H9 (cell line): ENCODE measurements at regions not wholly inside any gene's neighbourhood (a gene's known extent, or its start where the extent isn't known, plus 50 kb on each side); places are given as distances from the start of the nearest gene placed in this dataset.

Experiments used
- DNase-seq: peaks from one replicate; pipeline ENCODE4 v3.0.0-alpha.2; 2017
- H2AFZ ChIP-seq: one replicate; pipeline ENCODE4 v1.6.1; 2013; ENCODE audit warnings: mild to moderate bottlenecking, low read length, control low read depth, moderate library complexity
- H2AK5ac ChIP-seq: 2 replicates; pipeline ENCODE4 v1.6.1; 2013; ENCODE audit warnings: low read length, control low read depth, mixed read lengths; ENCODE audit not compliant: insufficient read length
- H2BK120ac ChIP-seq: one replicate; pipeline ENCODE4 v1.6.1; 2013; ENCODE audit warnings: low read depth, mild to moderate bottlenecking, low read length, control low read depth, inconsistent platforms; ENCODE audit not compliant: poor library complexity, severe bottlenecking
- H2BK12ac ChIP-seq: 2 replicates; pipeline ENCODE4 v1.6.1; 2013; ENCODE audit warnings: low read length, control low read depth, mixed read lengths, low read depth; ENCODE audit not compliant: insufficient read length
- H2BK15ac ChIP-seq: 2 replicates; pipeline ENCODE4 v1.6.1; 2013; ENCODE audit warnings: low read depth, low read length, control low read depth
- H2BK20ac ChIP-seq: one replicate; pipeline ENCODE4 v1.6.1; 2013; ENCODE audit warnings: low read depth, mild to moderate bottlenecking, low read length, control low read depth, inconsistent platforms; ENCODE audit not compliant: poor library complexity, severe bottlenecking
- H2BK5ac ChIP-seq: 2 replicates; pipeline ENCODE4 v1.6.1; 2013; ENCODE audit warnings: low read length, control low read depth, mixed read lengths; ENCODE audit not compliant: insufficient read length
- H3K14ac ChIP-seq: 2 replicates; pipeline ENCODE4 v1.6.1; 2013; ENCODE audit warnings: low read length, control low read depth; ENCODE audit not compliant: insufficient read depth
- H3K18ac ChIP-seq: 2 replicates; pipeline ENCODE4 v1.6.1; 2013; ENCODE audit warnings: low read depth, mild to moderate bottlenecking, mixed read lengths, low read length, control low read depth; ENCODE audit not compliant: insufficient read length
- H3K23ac ChIP-seq: 2 replicates; pipeline ENCODE4 v1.6.1; 2013; ENCODE audit warnings: low read length, control low read depth, mixed read lengths, low read depth; ENCODE audit not compliant: insufficient read length
- H3K23me2 ChIP-seq: 2 replicates; pipeline ENCODE4 v1.6.1; 2013; ENCODE audit warnings: low read depth, mild to moderate bottlenecking, mixed read lengths, low read length, control low read depth; ENCODE audit not compliant: insufficient read length, poor library complexity, severe bottlenecking
- H3K27ac ChIP-seq: 2 replicates; pipeline ENCODE4 v1.5.1; 2013; ENCODE audit warnings: low read length, control low read depth, mixed read lengths, low read depth; ENCODE audit not compliant: insufficient read length
- H3K27me3 ChIP-seq: 2 replicates; pipeline ENCODE4 v1.6.1; 2013; ENCODE audit warnings: low read length, control low read depth, inconsistent platforms; ENCODE audit not compliant: insufficient read depth
- H3K4ac ChIP-seq: 2 replicates; pipeline ENCODE4 v1.6.1; 2013; ENCODE audit warnings: low read depth, mild to moderate bottlenecking, control low read depth, inconsistent platforms, low read length, moderate library complexity
- H3K4me1 ChIP-seq: 2 replicates; pipeline ENCODE4 v1.6.1; 2013; ENCODE audit warnings: low read length, control low read depth, inconsistent platforms; ENCODE audit not compliant: insufficient read depth
- H3K4me2 ChIP-seq: 2 replicates; pipeline ENCODE4 v1.6.1; 2013; ENCODE audit warnings: low read length, control low read depth, mixed read lengths; ENCODE audit not compliant: insufficient read length, insufficient read depth
- H3K56ac ChIP-seq: 2 replicates; pipeline ENCODE4 v1.6.1; 2013; ENCODE audit warnings: low read depth, mild to moderate bottlenecking, mixed read lengths, low read length, control low read depth; ENCODE audit not compliant: insufficient read length
- H3K79me1 ChIP-seq: 2 replicates; pipeline ENCODE4 v1.6.1; 2013; ENCODE audit warnings: low read depth, mild to moderate bottlenecking, moderate library complexity, low read length, control low read depth, inconsistent platforms; ENCODE audit not compliant: insufficient read depth, poor library complexity, severe bottlenecking
- H3K79me2 ChIP-seq: 2 replicates; pipeline ENCODE4 v1.6.1; 2013; ENCODE audit warnings: low read length, control low read depth, inconsistent platforms; ENCODE audit not compliant: insufficient read depth
- H3K9ac ChIP-seq: 2 replicates; pipeline ENCODE4 v1.6.1; 2013; ENCODE audit warnings: low read length, control low read depth, mixed read lengths; ENCODE audit not compliant: insufficient read length; ENCODE audit errors: extremely low read depth
- H3K9me3 ChIP-seq: one replicate; pipeline ENCODE4 v1.6.1; 2013; ENCODE audit warnings: low read depth, low read length, inconsistent platforms; ENCODE audit not compliant: control insufficient read depth
- H3T11ph ChIP-seq: one replicate; pipeline ENCODE4 v1.6.1; 2013; ENCODE audit warnings: mild to moderate bottlenecking, low read length, control low read depth, inconsistent platforms
- H4K20me1 ChIP-seq: one replicate; pipeline ENCODE4 v1.6.1; 2013; ENCODE audit not compliant: control insufficient read depth, insufficient read length, insufficient read depth
- H4K5ac ChIP-seq: 2 replicates; pipeline ENCODE4 v1.6.1; 2013; ENCODE audit warnings: low read depth, mild to moderate bottlenecking, mixed read lengths, low read length, control low read depth; ENCODE audit not compliant: insufficient read length
- H4K8ac ChIP-seq: replicated peaks from 2 replicates; pipeline ENCODE4 v1.6.1; 2013; ENCODE audit warnings: low read length, control low read depth, mixed read lengths, low read depth; ENCODE audit not compliant: insufficient read length
- H4K91ac ChIP-seq: 2 replicates; pipeline ENCODE4 v1.6.1; 2013; ENCODE audit warnings: low read depth, mild to moderate bottlenecking, moderate library complexity, mixed read lengths, low read length, control low read depth; ENCODE audit not compliant: insufficient read length
- H3K27ac Mint-ChIP-seq, 3 experiments: 2 replicates in 2 of 3; 3 replicates in 1 of 3; pipeline ENCODE4 v1.8.0; 2020 to 2021; ENCODE audit warnings: mixed read lengths in 3 of 3, mild to moderate bottlenecking in 1 of 3, moderate library complexity in 1 of 3
- H3K27me3 Mint-ChIP-seq: 2 replicates; pipeline ENCODE4 v1.8.0; 2021; ENCODE audit warnings: low read depth, mild to moderate bottlenecking, moderate library complexity, mixed read lengths
- H3K36me3 Mint-ChIP-seq, 3 experiments: 2 replicates in 2 of 3; 3 replicates in 1 of 3; pipeline ENCODE4 v1.8.0; 2020 to 2021; ENCODE audit warnings: low read depth in 3 of 3, mixed read lengths in 3 of 3; ENCODE audit not compliant: insufficient read depth in 1 of 3
- H3K4me1 Mint-ChIP-seq, 2 experiments: 2 replicates each; pipeline ENCODE4 v1.8.0; 2020; ENCODE audit warnings: mixed read lengths in 2 of 2
- H3K4me3 Mint-ChIP-seq, 2 experiments: 2 replicates in 1 of 2; 3 replicates in 1 of 2; pipeline ENCODE4 v1.8.0; 2020 to 2021; ENCODE audit warnings: mild to moderate bottlenecking in 2 of 2, mixed read lengths in 2 of 2, moderate library complexity in 1 of 2
- H3K9me3 Mint-ChIP-seq, 2 experiments: 2 replicates in 1 of 2; 3 replicates in 1 of 2; pipeline ENCODE4 v1.8.0; 2020; ENCODE audit warnings: mild to moderate bottlenecking in 2 of 2, mixed read lengths in 2 of 2, moderate library complexity in 1 of 2
- CTCF ChIP-seq: fragments of 200-600 bp; sonication (generic); conservative IDR thresholded peaks from 3 replicates; pipeline ENCODE4 v1.8.0; 2021; ENCODE audit warnings: antibody characterized with exemption, mild to moderate bottlenecking
- WGBS: extraction: QIAGEN DNeasy Blood & Tissue Kit; methylation state at CpG from one replicate; pipeline ENCODE4 v1.1.7; 2013; ENCODE audit warnings: missing lambda C conversion rate, low lambda C conversion rate, mixed read lengths; ENCODE audit not compliant: insufficient read length; ENCODE audit errors: extremely low coverage; 5-methylcytosine and 5-hydroxymethylcytosine counted together

- H3K79me1 ChIP-seq = no peaks in the 10 kb centered on the region
- DNase-seq = no peak
- H3T11ph ChIP-seq = no peak overlapping the region
- no peaks in the 10 kb centered on the region for H3K9me3 ChIP-seq
- H3K18ac ChIP-seq = no peak overlapping the region
- H2BK120ac ChIP-seq = no peak overlapping the region
- no peak overlapping the region for H3K56ac ChIP-seq
- H3K4me1 Mint-ChIP-seq = no peaks in the 10 kb centered on the region
- H3K4ac ChIP-seq = no peak overlapping the region
- no peak overlapping the region for H3K14ac ChIP-seq
- TF ChIP-seq CTCF = no peak
- H3K23me2 ChIP-seq = no peaks in the 10 kb centered on the region
- no CpG with 5 or more reads among the region's 14 CpGs for WGBS
- H4K20me1 ChIP-seq = no peaks in the 10 kb centered on the region
- no peaks in the 10 kb centered on the region for H3K4me1 ChIP-seq
- H4K91ac ChIP-seq = no peak overlapping the region
- H2BK15ac ChIP-seq = no peak overlapping the region
- no peaks in the 10 kb centered on the region; the same call in 1 of the 2 replicates for H3K27me3 Mint-ChIP-seq
- H4K5ac ChIP-seq = no peak overlapping the region
- H2AFZ ChIP-seq = no peak overlapping the region
- no peaks in the 10 kb centered on the region for H3K9me3 Mint-ChIP-seq
- no peak overlapping the region for H2BK20ac ChIP-seq
- no peaks in the 10 kb centered on the region; a peak in 1 of 7 replicates for H3K36me3 Mint-ChIP-seq
- no peak overlapping the region for H4K8ac ChIP-seq
- no peak overlapping the region for H3K27ac Mint-ChIP-seq
- no peak overlapping the region for H2BK5ac ChIP-seq
- H2AK5ac ChIP-seq = no peak overlapping the region
- H3K27me3 ChIP-seq = no peaks in the 10 kb centered on the region
- H3K4me3 Mint-ChIP-seq = no peak overlapping the region
- no peak overlapping the region for H3K9ac ChIP-seq
- no peaks in the 10 kb centered on the region for H3K79me2 ChIP-seq
- no peak overlapping the region for H3K27ac ChIP-seq
- H3K23ac ChIP-seq = no peak overlapping the region
- H3K4me2 ChIP-seq = no peak overlapping the region
- no peak overlapping the region for H2BK12ac ChIP-seq
Measured at GRCh38 chr18:75124551-75124950, 84.4 kb downstream of the PTGR3 start.
